Glomerular endothelial cell (primary cell): ENCODE measurements at regions not wholly inside any gene's neighbourhood (a gene's known extent, or its start where the extent isn't known, plus 50 kb on each side); places are given as distances from the start of the nearest gene placed in this dataset.

Source experiments
- DNase-seq: peaks from one replicate; pipeline ENCODE4 v3.0.0-alpha.2; 2011; ENCODE audit warnings: low read depth, low spot score; ENCODE audit errors: extremely low read depth

DNA sequence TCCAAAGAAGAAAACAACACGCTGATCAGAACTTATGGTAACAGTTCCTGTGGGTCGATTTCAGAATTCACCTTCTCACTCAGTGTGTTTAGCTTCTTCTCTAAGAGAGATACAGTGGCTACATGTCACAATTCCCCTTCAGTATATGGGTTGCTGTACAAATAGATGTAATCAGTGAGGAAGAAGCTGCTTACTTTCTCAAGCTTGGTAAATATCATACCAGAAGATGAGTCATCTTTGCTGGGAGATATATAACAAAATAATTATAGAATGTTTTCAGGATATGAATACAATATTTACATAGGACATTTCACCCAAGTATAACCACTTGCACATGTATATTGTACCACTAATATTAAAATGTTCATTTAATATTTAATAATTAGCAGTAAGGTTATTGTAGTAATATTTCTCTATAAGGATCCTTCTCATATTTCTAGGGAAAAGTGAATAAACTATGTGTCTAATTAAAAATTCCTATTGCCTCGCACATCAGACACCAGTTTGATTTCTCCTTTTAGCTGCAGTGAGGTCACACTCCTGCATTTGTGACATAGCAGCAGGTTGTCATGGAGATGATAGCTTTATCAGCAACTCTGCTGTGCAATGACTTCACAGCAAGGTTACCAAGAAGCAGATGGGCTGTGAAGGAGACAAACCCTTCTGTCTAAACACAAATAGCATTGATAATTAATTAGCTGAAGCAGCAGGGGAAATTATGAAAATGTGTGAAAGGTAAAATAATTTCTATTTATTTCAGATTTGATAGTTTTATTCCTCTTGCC is 211.4 kb downstream of the TUSC7 start:
- peak; percentile 4 for DNase-seq

GRCh38 chr3:116927918-116928317 is 218.3 kb downstream of the TUSC7 start:
- DNase-seq: no peak

DNA sequence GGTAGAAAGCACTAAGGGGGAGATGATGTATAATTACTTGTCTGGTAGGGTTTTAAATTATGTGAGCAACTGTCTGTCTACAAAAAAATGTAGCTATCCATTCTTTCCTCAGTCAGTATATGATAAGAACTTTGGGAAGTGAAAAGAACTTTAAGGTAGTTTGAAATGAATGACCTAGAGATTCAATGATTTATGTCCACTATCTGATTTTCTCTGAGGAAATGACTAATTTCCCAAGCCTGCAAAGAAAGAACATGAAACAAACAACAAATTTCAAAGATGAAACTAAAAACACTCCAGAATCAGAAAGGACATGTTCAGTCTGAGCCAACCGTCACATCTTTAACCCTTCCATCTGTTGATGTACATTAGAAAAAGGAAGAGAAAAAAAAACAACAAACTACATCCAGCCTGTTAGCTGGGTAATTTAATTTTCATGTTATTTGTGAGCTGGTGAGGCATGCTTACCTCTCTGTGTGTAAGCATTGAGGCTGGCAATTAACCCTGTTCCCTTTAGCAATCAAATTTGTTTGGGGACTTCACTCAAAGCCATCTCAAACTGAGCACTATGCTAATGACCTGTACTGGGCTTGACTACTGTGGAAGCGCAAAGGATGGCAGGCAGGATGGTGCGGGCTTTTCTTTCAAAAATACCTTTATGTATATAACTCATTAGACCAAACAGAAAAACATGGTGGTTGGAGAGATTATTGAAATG is 220.1 kb downstream of the TUSC7 start:
- DNase-seq: peak; percentile 25

DNA sequence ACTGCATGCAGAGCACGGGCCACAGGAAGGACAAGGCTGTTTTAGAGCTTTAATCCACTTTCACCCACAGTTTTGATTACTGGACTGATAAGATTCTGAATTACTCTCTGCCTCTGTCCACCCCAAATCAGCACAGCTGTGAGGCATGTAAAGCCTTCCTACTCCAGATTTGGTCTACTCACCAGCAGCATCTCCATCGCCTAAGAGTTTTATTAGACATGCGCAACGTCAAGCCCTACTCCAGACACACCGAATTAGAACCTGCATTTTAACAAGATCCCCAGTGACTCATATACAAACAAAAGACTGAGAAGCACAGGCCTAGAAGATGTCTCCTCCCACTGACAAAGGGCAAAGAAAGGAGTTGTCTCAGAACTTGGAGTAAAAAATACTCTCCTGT is 221.2 kb downstream of the TUSC7 start:
- no peak for DNase-seq

- DNase-seq: no peak
Measured at GRCh38 chr3:116939091-116939490, 229.5 kb downstream of the TUSC7 start.

DNA sequence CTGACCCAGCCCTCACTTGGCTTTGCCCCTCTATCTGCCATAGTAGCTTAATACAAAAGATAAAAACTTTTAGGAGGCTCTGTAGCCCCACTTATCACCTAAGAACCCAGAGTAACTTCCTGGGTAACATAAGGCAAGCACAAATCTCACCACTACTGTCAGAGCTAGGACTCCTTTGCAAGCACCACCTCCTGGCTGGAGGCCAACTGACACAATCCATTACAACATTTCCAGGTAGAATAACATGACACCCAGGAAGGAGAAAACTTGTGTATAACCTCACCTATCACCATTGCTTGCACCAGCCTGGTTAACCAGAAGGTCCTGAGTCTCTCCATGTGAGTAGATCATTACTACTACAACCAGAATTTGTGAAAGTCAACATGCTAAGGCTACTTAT is 230.0 kb downstream of the TUSC7 start:
- no peak for DNase-seq

- DNase-seq: no peak
Measured at GRCh38 chr3:116940719-116941118, 231.1 kb downstream of the TUSC7 start.

DNA sequence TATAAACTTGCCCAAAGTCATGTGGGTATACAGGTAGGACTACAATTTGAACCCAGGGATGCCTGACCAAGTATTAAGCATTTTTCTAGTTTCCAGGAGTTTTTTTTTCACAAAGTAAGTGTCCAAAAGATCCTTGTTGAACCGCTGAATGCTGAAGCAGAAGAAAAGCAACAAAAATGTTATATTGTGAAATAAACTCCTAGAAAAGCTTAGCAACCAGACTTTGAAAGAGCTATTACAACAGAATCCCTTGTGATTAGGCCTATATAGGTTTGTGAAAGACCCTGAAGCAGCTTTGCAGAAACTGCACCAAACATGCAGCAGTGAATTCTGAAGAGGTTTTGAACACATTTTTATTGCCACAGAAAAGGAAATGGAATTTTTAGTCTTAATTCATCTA is 236.8 kb downstream of the TUSC7 start:
- DNase-seq: no peak

- DNase-seq: no peak
Measured at GRCh38 chr3:116947148-116947547, 237.6 kb downstream of the TUSC7 start.

DNA sequence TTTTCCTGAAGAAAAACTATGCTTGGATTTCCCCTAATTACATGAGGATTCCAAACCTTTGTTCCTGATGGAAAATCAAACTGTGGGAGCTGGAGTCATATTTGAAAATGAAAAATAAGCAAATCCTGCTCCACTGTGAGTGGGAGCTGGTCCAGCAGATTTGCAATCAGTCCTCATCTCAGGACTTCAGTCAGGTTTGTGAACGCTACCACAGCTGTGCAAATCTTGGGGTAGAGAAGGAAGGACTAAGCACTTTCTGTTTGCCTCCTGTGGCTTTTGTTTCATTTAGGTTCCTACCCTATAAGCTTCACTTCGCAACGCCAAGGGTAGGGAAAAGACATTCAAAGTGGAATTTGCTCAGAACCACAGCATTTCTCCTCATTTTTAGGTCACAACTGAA is 238.2 kb downstream of the TUSC7 start:
- DNase-seq: no peak

- DNase-seq: no peak
Measured at GRCh38 chr3:116950301-116951055, 240.9 kb downstream of the TUSC7 start.

DNA sequence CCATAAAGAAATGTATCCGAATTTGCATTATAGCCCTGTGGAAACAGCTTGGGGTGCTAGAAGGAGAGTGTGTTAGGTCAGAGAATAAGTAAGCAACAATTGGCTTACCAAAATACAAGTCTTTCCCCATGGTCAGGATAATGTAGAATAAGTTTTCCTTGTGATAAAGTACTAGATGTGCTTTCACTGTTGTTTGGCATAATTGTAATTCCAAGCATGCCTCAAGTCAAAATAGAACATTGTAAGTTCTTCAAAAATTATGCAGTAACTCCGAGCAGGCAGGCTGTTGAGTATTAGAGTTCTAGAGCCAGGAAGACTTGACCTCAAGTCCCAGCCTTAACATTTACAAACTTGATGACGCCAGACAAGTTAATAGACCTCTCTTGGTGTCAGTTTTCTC is 242.0 kb downstream of the TUSC7 start:
- no peak for DNase-seq

GRCh38 chr3:116958291-116958690 is 248.7 kb downstream of the TUSC7 start:
- no peak for DNase-seq

DNA sequence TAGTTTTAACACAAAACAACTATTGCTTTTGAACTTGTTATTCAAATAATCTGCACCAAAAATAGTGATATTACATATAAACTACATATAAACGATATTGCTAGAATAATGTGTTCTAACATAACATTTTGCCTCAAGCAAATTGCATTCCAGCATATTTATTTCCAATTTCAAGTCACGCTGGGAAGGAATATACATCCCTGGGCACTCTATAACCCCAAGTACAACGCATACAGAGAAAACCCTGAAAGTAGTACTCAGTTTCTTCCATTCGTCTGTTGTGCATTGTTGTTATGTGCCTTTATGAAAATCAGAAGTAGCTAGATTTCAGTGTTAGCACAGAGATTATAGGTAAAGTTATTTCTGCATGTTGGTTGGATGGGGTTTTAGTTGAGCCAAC is 251.5 kb downstream of the TUSC7 start:
- DNase-seq: no peak

GRCh38 chr3:116963802-116964201 is 254.2 kb downstream of the TUSC7 start:
- DNase-seq: no peak

GRCh38 chr3:116966649-116967048 is 257.1 kb downstream of the TUSC7 start:
- no peak for DNase-seq

- DNase-seq: no peak
Measured at GRCh38 chr3:116969135-116969534, 259.6 kb downstream of the TUSC7 start.

GRCh38 chr3:116969646-116970045 is 260.1 kb downstream of the TUSC7 start:
- DNase-seq: no peak

DNA sequence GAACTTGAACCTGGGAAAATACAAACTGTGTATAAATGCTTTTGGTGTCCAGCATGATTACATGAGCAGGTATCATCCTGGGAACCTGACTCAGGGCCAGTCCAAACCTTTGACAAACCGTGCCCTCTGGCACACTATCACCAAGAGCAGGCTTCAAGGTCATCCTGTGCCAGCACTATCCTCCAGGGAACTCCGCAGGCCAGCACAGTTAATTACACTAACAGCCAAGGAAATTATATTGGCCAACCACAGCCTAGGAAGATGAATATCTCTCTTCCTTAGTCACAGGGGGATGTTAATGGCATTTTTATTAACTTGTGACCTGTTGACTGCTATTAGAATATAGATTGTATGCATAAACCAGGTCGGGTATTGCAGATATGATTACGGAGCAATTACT is 262.0 kb downstream of the TUSC7 start:
- DNase-seq: no peak

- DNase-seq: no peak
Measured at GRCh38 chr3:116974702-116975101, 265.1 kb downstream of the TUSC7 start.

DNA sequence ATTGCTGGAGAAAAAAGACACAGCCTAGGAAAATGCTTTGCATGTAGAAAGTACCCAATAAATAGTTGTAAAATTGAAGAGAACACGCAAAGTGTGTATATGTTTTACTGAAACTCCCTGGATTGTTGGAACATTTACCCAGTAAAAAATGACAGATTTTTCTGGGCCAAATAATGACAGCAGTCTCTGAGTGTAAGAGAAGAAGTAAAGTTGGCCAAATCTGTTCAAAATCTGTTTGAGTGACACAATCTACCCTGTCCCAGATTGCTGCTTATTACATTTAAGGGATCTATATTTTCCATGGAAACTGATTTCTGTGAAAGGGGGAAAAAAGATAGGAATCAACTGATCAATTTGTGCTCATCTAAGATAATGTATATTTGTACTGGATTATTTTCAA is 267.9 kb downstream of the TUSC7 start:
- DNase-seq: no peak

- DNase-seq: no peak
Measured at GRCh38 chr3:116980099-116980498, 270.5 kb downstream of the TUSC7 start.
